ENCODE measurements at regions not wholly inside any gene's neighbourhood (a gene's known extent, or its start where the extent isn't known, plus 50 kb on each side); places are given as distances from the start of the nearest gene placed in this dataset.

- TF ChIP-seq EGR1 (IDR thresholded peaks at IDR 0.05; ENCODE audit: low read depth) (no peak), SP1 (IDR thresholded peaks at IDR 0.05; ENCODE audit: low read depth) (no peak), EZH2phosphoT487 (IDR thresholded peaks at IDR 0.05; ENCODE audit: borderline replicate concordance) (no peak), CBX3 (IDR thresholded peaks at IDR 0.05; ENCODE audit: low read depth) (no peak)
Observed at GRCh38 chr1:166338105-166338504, 171.3 kb upstream of the FAM78B start (continued).

GRCh38 chr1:166340709-166341108 is 173.9 kb upstream of the FAM78B start:
- no peak for ATAC-seq
- CTCF ChIA-PET, result no interaction called here
- no peaks in the 10 kb centered on the region for H3K9me3 ChIP-seq (ENCODE audit: control insufficient read depth in 1 of 2, insufficient read depth in 1 of 2, low read depth in 1 of 2, low read length in 2 of 2)
- TF ChIP-seq, protein P1, sequence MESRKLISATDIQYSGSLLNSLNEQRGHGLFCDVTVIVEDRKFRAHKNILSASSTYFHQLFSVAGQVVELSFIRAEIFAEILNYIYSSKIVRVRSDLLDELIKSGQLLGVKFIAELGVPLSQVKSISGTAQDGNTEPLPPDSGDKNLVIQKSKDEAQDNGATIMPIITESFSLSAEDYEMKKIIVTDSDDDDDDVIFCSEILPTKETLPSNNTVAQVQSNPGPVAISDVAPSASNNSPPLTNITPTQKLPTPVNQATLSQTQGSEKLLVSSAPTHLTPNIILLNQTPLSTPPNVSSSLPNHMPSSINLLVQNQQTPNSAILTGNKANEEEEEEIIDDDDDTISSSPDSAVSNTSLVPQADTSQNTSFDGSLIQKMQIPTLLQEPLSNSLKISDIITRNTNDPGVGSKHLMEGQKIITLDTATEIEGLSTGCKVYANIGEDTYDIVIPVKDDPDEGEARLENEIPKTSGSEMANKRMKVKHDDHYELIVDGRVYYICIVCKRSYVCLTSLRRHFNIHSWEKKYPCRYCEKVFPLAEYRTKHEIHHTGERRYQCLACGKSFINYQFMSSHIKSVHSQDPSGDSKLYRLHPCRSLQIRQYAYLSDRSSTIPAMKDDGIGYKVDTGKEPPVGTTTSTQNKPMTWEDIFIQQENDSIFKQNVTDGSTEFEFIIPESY (IDR thresholded peaks at IDR 0.05; ENCODE audit: extremely low read depth, insufficient replicate concordance, low read length), result no peak
- no peak for TF ChIP-seq SIN3A (IDR thresholded peaks at IDR 0.05; ENCODE audit: low read depth)
- no peak for TF ChIP-seq YY1 (IDR thresholded peaks at IDR 0.05; ENCODE audit: extremely low read depth, insufficient replicate concordance, low read depth, low read length)
- no peak for TF ChIP-seq EGR1 (IDR thresholded peaks at IDR 0.05; ENCODE audit: low read depth)
- TF ChIP-seq POLR2AphosphoS5 (IDR thresholded peaks at IDR 0.05; ENCODE audit: low read depth, low read length), result no peak
- TF ChIP-seq EZH2 (IDR thresholded peaks at IDR 0.05), result no peak
- TF ChIP-seq CBX3 (IDR thresholded peaks at IDR 0.05; ENCODE audit: low read depth), result no peak
- TF ChIP-seq RAD21 (IDR thresholded peaks at IDR 0.05; ENCODE audit: low read depth), result no peak
- TF ChIP-seq, protein P2, sequence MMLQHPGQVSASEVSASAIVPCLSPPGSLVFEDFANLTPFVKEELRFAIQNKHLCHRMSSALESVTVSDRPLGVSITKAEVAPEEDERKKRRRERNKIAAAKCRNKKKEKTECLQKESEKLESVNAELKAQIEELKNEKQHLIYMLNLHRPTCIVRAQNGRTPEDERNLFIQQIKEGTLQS (IDR thresholded peaks at IDR 0.05), result no peak
- TF ChIP-seq ZFX (IDR thresholded peaks at IDR 0.05), result no peak
- no peak for TF ChIP-seq TCF7L2 (IDR thresholded peaks at IDR 0.05; ENCODE audit: borderline replicate concordance, extremely low read depth, insufficient read depth, insufficient read length)
- no peak for TF ChIP-seq MAX (IDR thresholded peaks at IDR 0.05)
- TF ChIP-seq SRF (IDR thresholded peaks at IDR 0.05; ENCODE audit: low read depth), result no peak
- TF ChIP-seq ZNF274 (IDR thresholded peaks at IDR 0.05; ENCODE audit: low read depth, low read length), result no peak
- TF ChIP-seq ELF1 (IDR thresholded peaks at IDR 0.05; ENCODE audit: borderline replicate concordance, low read depth), result no peak
- TF ChIP-seq SP1 (IDR thresholded peaks at IDR 0.05; ENCODE audit: low read depth), result no peak
- no peak overlapping the region for H3K4me2 ChIP-seq (ENCODE audit: low read length)
- H3K9me2 ChIP-seq (ENCODE audit: insufficient read depth), result no peaks in the 10 kb centered on the region
- H3K79me2 ChIP-seq (ENCODE audit: insufficient read depth, low read length), result no peaks in the 10 kb centered on the region
- no TSS peak for BruUV-seq (replicated peaks)
- no peak overlapping the region for H3K9ac ChIP-seq (ENCODE audit: low read length)
- no peaks in the 10 kb centered on the region for H4K20me1 ChIP-seq (ENCODE audit: insufficient read depth)
- no peak for DNase-seq (ENCODE audit: low read depth, low spot score)
- intact Hi-C loops (cut with micrococcal nuclease), result no loop called here
- no peak overlapping the region for H2AFZ ChIP-seq (ENCODE audit: low read depth, low read length, poor library complexity, severe bottlenecking)
- no peaks in the 10 kb centered on the region for H3K4me1 ChIP-seq (ENCODE audit: control insufficient read depth in 1 of 2, insufficient read depth in 2 of 2, low read length in 2 of 2)
- POLR2A ChIA-PET, result no interaction called here
- H3K27ac ChIP-seq (ENCODE audit: low read depth, low read length), result no peak overlapping the region
- peaks cover 8% of the 10 kb centered on the region; the same call in 1 of the 2 replicates for H3K27me3 ChIP-seq (ENCODE audit: insufficient read depth, low read length)
- H3K4me3 ChIP-seq (replicated peaks in 1 of 2; ENCODE audit: low read depth in 1 of 2, low read length in 2 of 2), result no peak overlapping the region
- H3K36me3 ChIP-seq (ENCODE audit: control insufficient read depth in 1 of 2, insufficient read depth in 2 of 2, low read length in 2 of 2), result no peaks in the 10 kb centered on the region
- RAD21 ChIA-PET (ENCODE audit: low non-redundant PET in 1 of 2, low total read pairs in 2 of 2, uncharacterized antibody in 2 of 2, unreplicated experiment in 2 of 2), result no interaction called here
